ENCODE measurements at regions not wholly inside any gene's neighbourhood (a gene's known extent, or its start where the extent isn't known, plus 50 kb on each side); places are given as distances from the start of the nearest gene placed in this dataset.

- no peak for TF ChIP-seq CTCF (IDR thresholded peaks at IDR 0.05; ENCODE audit: borderline replicate concordance, extremely low read depth, low read length, poor library complexity, severe bottlenecking)
- no peak for TF ChIP-seq EZH2 (IDR thresholded peaks at IDR 0.05; ENCODE audit: borderline replicate concordance, low read depth, low read length, severe bottlenecking)
Observed at GRCh38 chr3:69442771-69443311, 57.0 kb upstream of the FRMD4B start.

Data from DND-41 (cell line).